HL-60 (cell line): ENCODE measurements at regions not wholly inside any gene's neighbourhood (a gene's known extent, or its start where the extent isn't known, plus 50 kb on each side); places are given as distances from the start of the nearest gene placed in this dataset.

ENCODE experiments used
- DNase-seq, 2 experiments: peaks; one replicate each; pipeline ENCODE4 v3.0.0-alpha.2; 2010 to 2020; ENCODE audit warnings: low read depth in 1 of 2, low spot score in 1 of 2
- H3K27ac ChIP-seq: fragments of 250-450 bp; sonication (Bioruptor Pico); replicated peaks from 2 replicates; pipeline ENCODE4 v1.5.1; 2020; ENCODE audit warnings: mild to moderate bottlenecking, moderate library complexity
- H3K27me3 ChIP-seq: fragments of 250-450 bp; sonication (Bioruptor Pico); 2 replicates; pipeline ENCODE4 v1.5.1; 2021; ENCODE audit warnings: mild to moderate bottlenecking, moderate library complexity; ENCODE audit not compliant: insufficient read depth, poor library complexity, severe bottlenecking
- H3K4me3 ChIP-seq: replicated peaks from 2 replicates; pipeline ENCODE4 v1.5.1; 2011; ENCODE audit warnings: mild to moderate bottlenecking, control low read depth, low read length; ENCODE audit not compliant: insufficient read depth
- GABPA ChIP-seq: IDR thresholded peaks from 2 replicates; pipeline ENCODE4 v1.6.1; 2012; ENCODE audit warnings: low read depth
- POLR2AphosphoS5 ChIP-seq: IDR thresholded peaks from 2 replicates; pipeline ENCODE4 v1.6.1; 2012; ENCODE audit warnings: low read depth
- SPI1 ChIP-seq: IDR thresholded peaks from 2 replicates; pipeline ENCODE4 v1.6.1; 2012; ENCODE audit warnings: low read depth, mild to moderate bottlenecking, borderline replicate concordance
- TF ChIP-seq, protein P1 (sequence below): IDR thresholded peaks from one replicate; pipeline ENCODE4 v1.5.1; 2011; ENCODE audit warnings: low read length, control low read depth, inconsistent platforms; ENCODE audit not compliant: insufficient read depth
- TF ChIP-seq, protein P2 (sequence below): IDR thresholded peaks from 2 replicates; pipeline ENCODE4 v1.6.1; 2012; ENCODE audit warnings: low read depth; ENCODE audit not compliant: insufficient replicate concordance

DNA sequence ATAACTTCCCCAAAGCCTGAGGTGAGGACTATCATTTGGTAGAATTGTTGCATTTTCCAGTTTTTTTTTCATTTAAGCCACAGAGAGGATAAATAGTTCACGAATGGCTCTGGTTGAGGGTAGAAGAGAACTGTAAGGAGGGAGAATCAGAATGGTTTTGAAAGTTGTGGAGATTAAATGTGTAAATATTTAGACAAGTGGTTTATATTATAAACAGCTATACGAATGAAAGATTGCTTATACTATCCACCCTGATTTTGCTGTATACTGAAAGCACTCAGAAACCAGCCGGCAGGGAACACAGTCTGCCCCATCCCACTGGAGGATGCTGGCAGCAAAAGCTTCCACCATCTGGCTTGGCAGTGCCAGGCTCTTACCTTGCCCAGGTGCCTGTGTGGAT is 341.1 kb downstream of the RAPGEF2 start:
- TF ChIP-seq, protein P1, sequence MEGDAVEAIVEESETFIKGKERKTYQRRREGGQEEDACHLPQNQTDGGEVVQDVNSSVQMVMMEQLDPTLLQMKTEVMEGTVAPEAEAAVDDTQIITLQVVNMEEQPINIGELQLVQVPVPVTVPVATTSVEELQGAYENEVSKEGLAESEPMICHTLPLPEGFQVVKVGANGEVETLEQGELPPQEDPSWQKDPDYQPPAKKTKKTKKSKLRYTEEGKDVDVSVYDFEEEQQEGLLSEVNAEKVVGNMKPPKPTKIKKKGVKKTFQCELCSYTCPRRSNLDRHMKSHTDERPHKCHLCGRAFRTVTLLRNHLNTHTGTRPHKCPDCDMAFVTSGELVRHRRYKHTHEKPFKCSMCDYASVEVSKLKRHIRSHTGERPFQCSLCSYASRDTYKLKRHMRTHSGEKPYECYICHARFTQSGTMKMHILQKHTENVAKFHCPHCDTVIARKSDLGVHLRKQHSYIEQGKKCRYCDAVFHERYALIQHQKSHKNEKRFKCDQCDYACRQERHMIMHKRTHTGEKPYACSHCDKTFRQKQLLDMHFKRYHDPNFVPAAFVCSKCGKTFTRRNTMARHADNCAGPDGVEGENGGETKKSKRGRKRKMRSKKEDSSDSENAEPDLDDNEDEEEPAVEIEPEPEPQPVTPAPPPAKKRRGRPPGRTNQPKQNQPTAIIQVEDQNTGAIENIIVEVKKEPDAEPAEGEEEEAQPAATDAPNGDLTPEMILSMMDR: no peak
- no peak for TF ChIP-seq GABPA
- TF ChIP-seq POLR2AphosphoS5: no peak
- TF ChIP-seq SPI1: no peak
- TF ChIP-seq, protein P2, sequence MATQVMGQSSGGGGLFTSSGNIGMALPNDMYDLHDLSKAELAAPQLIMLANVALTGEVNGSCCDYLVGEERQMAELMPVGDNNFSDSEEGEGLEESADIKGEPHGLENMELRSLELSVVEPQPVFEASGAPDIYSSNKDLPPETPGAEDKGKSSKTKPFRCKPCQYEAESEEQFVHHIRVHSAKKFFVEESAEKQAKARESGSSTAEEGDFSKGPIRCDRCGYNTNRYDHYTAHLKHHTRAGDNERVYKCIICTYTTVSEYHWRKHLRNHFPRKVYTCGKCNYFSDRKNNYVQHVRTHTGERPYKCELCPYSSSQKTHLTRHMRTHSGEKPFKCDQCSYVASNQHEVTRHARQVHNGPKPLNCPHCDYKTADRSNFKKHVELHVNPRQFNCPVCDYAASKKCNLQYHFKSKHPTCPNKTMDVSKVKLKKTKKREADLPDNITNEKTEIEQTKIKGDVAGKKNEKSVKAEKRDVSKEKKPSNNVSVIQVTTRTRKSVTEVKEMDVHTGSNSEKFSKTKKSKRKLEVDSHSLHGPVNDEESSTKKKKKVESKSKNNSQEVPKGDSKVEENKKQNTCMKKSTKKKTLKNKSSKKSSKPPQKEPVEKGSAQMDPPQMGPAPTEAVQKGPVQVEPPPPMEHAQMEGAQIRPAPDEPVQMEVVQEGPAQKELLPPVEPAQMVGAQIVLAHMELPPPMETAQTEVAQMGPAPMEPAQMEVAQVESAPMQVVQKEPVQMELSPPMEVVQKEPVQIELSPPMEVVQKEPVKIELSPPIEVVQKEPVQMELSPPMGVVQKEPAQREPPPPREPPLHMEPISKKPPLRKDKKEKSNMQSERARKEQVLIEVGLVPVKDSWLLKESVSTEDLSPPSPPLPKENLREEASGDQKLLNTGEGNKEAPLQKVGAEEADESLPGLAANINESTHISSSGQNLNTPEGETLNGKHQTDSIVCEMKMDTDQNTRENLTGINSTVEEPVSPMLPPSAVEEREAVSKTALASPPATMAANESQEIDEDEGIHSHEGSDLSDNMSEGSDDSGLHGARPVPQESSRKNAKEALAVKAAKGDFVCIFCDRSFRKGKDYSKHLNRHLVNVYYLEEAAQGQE: no peak
- no peaks in the 10 kb centered on the region for H3K27me3 ChIP-seq
- H3K4me3 ChIP-seq: no peak overlapping the region
- H3K27ac ChIP-seq: no peak overlapping the region
- no peak for DNase-seq

DNA sequence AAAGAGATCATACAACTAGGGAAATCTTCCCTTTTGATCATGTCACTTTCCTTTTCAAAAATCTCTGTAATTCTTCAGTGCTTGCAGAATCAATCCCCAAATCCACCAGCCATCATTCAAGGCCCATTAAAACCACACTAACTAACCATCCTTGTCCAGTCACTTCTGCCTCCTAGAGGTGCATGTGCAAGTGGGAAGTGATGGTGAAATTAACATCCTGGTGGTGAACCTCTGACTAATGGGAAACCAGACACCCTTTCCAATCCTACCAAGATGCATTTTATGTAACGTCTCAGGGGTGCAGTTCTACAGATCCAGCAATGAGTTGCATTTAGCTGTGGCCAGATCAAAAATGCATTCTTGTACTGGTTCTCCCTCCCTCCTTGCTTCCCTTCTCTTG is 341.8 kb downstream of the RAPGEF2 start:
- Histone ChIP-seq H3K27me3 (no peaks in the 10 kb centered on the region), H3K27ac (no peak overlapping the region), H3K4me3 (no peak overlapping the region)
- TF ChIP-seq, protein P2: no peak
- TF ChIP-seq SPI1: no peak
- TF ChIP-seq POLR2AphosphoS5: no peak
- TF ChIP-seq GABPA: no peak
- TF ChIP-seq, protein P1: no peak
- DNase-seq: no peak

DNA sequence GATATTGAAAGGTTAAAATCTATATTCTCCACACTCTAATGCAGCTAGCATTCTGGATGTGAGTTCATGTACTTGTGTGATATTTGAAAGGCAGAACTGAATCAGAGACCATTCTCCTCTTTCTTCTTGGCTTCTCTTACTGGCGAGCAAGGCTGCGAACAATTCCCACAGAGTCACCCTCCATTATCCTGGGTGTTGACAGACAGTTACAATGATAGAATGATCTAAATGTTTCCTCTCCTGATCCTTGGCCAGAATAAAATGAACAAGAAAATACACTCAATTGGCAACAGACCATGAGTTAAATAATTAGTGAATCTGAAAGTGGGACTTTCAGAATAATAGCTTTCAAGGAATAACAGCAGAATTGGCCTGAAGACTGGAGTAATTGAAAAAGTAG is 342.8 kb downstream of the RAPGEF2 start:
- DNase-seq: no peak
- TF ChIP-seq, protein P2: no peak
- H3K27me3 ChIP-seq: no peaks in the 10 kb centered on the region
- no peak overlapping the region for H3K4me3 ChIP-seq
- H3K27ac ChIP-seq: no peak overlapping the region
